Endothelial cell (in vitro differentiated cells): ENCODE measurements at regions not wholly inside any gene's neighbourhood (a gene's known extent, or its start where the extent isn't known, plus 50 kb on each side); places are given as distances from the start of the nearest gene placed in this dataset.
A peak's percentile ranks its signal among the peaks of the same experiment; 100 is the strongest.
"Not testable (repeated sequence)": the region's sequence is repeated elsewhere in the genome, so short reads cannot be mapped to it uniquely, and the experiment has no call there.

Experiments used
- DNase-seq: peaks from one replicate; pipeline ENCODE4 v3.0.0; 2021; ENCODE audit warnings: low spot score
- H3K27ac Mint-ChIP-seq: one replicate; pipeline ENCODE4 v1.8.0; 2021; ENCODE audit warnings: mixed read lengths, inconsistent platforms; ENCODE audit not compliant: unreplicated experiment
- H3K27me3 Mint-ChIP-seq: one replicate; pipeline ENCODE4 v1.8.0; 2021; ENCODE audit warnings: mild to moderate bottlenecking, moderate library complexity, mixed read lengths, inconsistent platforms; ENCODE audit not compliant: unreplicated experiment
- H3K36me3 Mint-ChIP-seq: one replicate; pipeline ENCODE4 v1.8.0; 2021; ENCODE audit warnings: mild to moderate bottlenecking, low read depth, mixed read lengths, inconsistent platforms; ENCODE audit not compliant: unreplicated experiment
- H3K4me1 Mint-ChIP-seq: one replicate; pipeline ENCODE4 v1.8.0; 2021; ENCODE audit warnings: mild to moderate bottlenecking, mixed read lengths, inconsistent platforms; ENCODE audit not compliant: unreplicated experiment
- H3K4me3 Mint-ChIP-seq: one replicate; pipeline ENCODE4 v1.8.0; 2021; ENCODE audit warnings: mild to moderate bottlenecking, mixed read lengths, inconsistent platforms; ENCODE audit not compliant: unreplicated experiment
- H3K9me3 Mint-ChIP-seq: one replicate; pipeline ENCODE4 v1.8.0; 2021; ENCODE audit warnings: mixed read lengths, inconsistent platforms; ENCODE audit not compliant: unreplicated experiment
- TF ChIP-seq, protein P1 (sequence below): fragments of 200-600 bp; sonication (generic); IDR thresholded peaks from one replicate; pipeline ENCODE4 v1.5.0; 2021; ENCODE audit warnings: antibody characterized with exemption; ENCODE audit not compliant: unreplicated experiment

DNA sequence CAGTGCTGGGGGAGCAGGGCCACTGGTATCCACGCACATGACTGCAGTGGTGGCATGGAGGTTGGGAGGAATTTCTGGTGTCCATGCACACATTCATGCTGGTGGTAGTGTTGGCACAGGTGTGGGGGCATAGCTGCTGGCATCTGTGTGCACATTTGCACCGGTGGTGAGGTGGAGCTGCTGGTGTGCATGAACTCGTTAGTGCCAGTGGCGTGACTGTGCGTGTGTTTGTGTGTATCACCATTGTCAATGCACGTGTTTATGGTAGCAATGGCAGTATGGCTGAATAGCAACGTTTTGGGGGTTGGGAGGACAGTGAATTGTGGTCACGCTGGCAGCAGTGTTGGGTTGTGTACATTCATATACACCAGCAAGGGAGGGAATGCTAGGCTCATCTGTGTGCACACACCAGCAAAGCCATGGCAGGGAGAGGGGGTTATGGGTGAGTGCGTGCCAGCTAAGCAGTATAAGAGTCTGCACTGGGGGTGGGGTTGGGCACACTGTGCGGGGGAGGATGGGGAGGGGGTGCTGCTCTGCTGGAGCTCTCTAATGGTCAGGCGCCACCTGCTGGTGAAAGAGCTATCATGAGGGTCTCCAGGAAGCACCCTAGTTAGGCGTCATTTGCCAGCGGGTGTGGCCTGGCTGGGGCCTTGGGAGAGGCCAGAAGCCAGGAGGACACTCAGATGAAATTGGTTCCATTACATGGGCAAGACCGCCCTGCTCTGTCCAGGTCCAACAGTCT, 626.1 kb upstream of the ID4 start:
- Mint-ChIP-seq H3K27ac (no peak overlapping the region), H3K27me3 (no peaks in the 10 kb centered on the region), H3K4me3 (no peak overlapping the region), H3K4me1 (no peaks in the 10 kb centered on the region), H3K36me3 (no peaks in the 10 kb centered on the region), H3K9me3 (no peaks in the 10 kb centered on the region)
- peak; percentile 50 for DNase-seq
- TF ChIP-seq, protein P1, sequence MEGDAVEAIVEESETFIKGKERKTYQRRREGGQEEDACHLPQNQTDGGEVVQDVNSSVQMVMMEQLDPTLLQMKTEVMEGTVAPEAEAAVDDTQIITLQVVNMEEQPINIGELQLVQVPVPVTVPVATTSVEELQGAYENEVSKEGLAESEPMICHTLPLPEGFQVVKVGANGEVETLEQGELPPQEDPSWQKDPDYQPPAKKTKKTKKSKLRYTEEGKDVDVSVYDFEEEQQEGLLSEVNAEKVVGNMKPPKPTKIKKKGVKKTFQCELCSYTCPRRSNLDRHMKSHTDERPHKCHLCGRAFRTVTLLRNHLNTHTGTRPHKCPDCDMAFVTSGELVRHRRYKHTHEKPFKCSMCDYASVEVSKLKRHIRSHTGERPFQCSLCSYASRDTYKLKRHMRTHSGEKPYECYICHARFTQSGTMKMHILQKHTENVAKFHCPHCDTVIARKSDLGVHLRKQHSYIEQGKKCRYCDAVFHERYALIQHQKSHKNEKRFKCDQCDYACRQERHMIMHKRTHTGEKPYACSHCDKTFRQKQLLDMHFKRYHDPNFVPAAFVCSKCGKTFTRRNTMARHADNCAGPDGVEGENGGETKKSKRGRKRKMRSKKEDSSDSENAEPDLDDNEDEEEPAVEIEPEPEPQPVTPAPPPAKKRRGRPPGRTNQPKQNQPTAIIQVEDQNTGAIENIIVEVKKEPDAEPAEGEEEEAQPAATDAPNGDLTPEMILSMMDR = peak; percentile 57

DNA sequence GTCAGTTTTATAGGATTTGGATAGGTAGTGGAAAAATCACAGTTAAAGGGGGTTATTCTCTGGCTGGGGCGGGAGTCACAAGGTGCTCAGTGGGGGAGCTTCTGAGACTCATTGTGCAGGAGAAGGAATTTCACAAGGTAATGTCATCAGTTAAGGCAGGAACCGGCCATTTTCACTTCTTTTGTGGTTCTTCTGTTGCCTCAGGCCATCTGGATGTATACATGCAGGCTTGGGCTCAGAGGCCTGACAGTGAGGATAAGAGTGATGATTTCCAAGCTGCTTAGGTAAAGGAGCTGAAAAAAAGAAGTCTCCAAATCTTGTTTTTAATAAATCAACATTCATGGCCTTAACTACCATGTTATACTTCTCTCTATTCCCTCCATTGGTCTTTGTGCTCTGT, 622.9 kb upstream of the ID4 start:
- Mint-ChIP-seq H3K36me3 (no peaks in the 10 kb centered on the region), H3K4me1 (no peaks in the 10 kb centered on the region), H3K27me3 (no peaks in the 10 kb centered on the region), H3K4me3 (no peak overlapping the region), H3K9me3 (no peaks in the 10 kb centered on the region), H3K27ac (no peak overlapping the region)
- DNase-seq = no peak
- TF ChIP-seq, protein P1 = no peak

DNA sequence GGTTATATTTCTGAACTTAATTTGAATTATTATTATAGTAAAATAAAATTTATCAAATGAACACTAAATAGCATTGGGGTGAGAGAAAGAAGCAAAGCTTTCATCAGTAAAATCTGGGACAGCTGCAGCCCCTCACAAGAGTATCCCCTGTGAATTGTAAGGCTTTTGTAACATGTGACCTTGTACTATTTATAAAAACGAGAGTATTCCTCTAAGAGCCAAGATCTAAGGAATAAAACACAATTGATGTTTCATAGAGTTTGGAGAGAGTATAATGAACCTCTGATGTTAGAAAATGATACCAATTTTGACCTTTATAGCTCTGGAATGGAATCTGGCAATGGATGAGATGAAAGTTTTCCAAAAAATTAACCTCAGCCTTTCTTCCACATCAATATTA, 617.2 kb upstream of the ID4 start:
- H3K27ac Mint-ChIP-seq = no peak overlapping the region
- no peaks in the 10 kb centered on the region for H3K4me1 Mint-ChIP-seq
- DNase-seq = no peak
- H3K27me3 Mint-ChIP-seq = peaks cover 2% of the 10 kb centered on the region
- no peak overlapping the region for H3K4me3 Mint-ChIP-seq
- TF ChIP-seq, protein P1 = no peak
- peaks cover 6% of the 10 kb centered on the region for H3K36me3 Mint-ChIP-seq
- no peaks in the 10 kb centered on the region for H3K9me3 Mint-ChIP-seq

DNA sequence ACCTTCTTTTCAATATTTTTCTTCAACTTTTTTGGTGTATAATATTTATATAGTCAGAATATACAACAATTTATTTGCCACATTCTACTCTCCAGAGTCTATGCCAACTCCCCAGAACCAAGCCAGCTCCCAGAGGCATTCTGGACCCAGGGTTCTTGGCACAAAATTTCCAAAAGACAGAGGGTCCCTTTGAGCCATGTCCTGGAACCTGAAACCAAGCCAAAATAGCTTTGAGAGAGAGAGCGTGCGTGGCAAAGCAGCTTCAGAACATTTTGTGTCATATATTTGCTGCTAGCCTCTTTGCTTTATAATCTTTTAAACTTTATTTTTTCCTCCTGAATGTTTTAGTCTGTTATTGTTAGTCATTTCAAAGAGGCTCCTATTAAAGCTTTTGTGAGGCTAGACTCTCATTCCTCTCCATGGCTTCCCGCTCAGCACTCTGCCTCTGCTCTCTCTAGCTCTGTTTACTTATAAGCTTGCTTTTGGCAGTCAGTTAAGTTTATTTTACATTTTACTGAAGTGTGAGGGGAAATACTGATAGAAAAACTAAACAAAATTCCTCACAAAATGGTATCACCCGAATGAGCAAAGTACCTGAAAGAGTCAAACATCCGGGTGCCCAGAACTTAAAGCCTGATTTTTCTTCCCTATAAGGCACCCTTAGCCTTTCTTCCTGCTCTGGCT, 605.1 kb upstream of the ID4 start:
- Mint-ChIP-seq H3K36me3 (no peaks in the 10 kb centered on the region), H3K4me3 (no peak overlapping the region), H3K4me1 (no peaks in the 10 kb centered on the region), H3K27ac (no peak overlapping the region), H3K9me3 (no peaks in the 10 kb centered on the region), H3K27me3 (no peaks in the 10 kb centered on the region)
- DNase-seq = no peak
- TF ChIP-seq, protein P1 = no peak

DNA sequence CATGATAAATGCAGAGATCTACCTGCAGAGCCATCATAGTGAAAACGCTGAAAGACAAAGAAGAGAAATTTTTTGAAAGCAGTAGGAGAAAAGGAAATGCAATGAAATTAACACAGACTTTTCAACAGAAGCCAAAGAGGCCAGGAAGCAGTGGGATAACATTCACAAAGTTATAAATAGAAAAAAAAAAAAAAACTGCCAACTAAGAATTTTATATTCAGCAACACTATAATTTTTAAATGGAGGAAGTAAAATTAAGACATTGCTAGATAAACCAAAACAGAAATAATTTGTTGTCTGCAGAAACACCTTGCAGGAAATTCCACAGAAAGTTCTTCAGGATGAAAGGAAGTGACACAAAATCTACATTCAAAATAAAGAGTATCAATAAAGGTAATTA, 591.5 kb upstream of the ID4 start:
- H3K4me3 Mint-ChIP-seq = no peak overlapping the region
- peaks cover 4% of the 10 kb centered on the region for H3K36me3 Mint-ChIP-seq
- H3K27ac Mint-ChIP-seq = no peak overlapping the region
- H3K27me3 Mint-ChIP-seq = no peaks in the 10 kb centered on the region
- H3K9me3 Mint-ChIP-seq = no peaks in the 10 kb centered on the region
- TF ChIP-seq, protein P1 = no peak
- DNase-seq = no peak
- no peaks in the 10 kb centered on the region for H3K4me1 Mint-ChIP-seq

DNA sequence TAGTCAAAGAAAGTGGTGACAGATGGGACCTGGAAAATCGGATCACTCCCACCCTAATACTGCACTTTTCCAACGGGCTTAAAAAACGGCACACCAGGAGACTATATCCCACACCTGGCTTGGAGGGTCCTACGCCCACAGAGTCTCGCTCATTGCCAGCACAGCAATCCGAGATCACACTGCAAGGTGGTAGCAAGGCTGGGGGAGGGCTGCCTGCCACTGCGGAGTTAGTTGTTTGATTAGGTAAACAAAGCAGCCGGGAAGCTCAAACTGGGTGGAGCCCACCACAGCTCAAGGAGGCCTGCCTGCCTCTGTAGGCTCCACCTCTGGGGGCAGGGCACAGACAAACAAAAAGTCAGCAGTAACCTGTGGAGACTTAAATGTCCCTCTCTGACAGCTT, 590.0 kb upstream of the ID4 start:
- not testable (repeated sequence) for H3K9me3 Mint-ChIP-seq, H3K4me1 Mint-ChIP-seq, H3K27me3 Mint-ChIP-seq, H3K4me3 Mint-ChIP-seq, DNase-seq, H3K27ac Mint-ChIP-seq, H3K36me3 Mint-ChIP-seq

DNA sequence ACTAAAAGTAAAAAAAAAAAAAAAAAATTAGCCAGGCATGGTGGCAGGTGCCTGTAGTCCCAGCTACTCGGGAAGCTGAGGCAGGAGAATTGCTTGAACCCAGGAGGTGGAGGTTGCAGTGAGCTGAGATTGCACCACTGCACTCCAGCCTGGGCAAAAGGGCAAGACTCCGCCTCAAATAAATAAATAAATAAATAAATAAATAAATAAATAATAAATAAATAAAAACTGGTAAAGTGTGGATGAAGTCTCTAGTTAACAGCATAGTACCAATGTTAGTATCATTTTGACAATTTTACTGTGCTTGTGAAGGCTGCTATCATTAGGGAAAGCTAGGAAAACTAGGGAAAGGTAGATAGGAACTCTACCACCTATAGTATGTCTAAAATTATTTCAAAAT, 581.0 kb upstream of the ID4 start:
- not testable (repeated sequence) for H3K27ac Mint-ChIP-seq, H3K36me3 Mint-ChIP-seq, H3K9me3 Mint-ChIP-seq, H3K27me3 Mint-ChIP-seq, H3K4me3 Mint-ChIP-seq, H3K4me1 Mint-ChIP-seq, DNase-seq
